Kidney capillary endothelial cell (primary cell): ENCODE measurements at regions not wholly inside any gene's neighbourhood (a gene's known extent, or its start where the extent isn't known, plus 50 kb on each side); places are given as distances from the start of the nearest gene placed in this dataset.
"Not testable (repeated sequence)": the region's sequence is repeated elsewhere in the genome, so short reads cannot be mapped to it uniquely, and the experiment has no call there.

ENCODE experiments used
- DNase-seq: peaks from one replicate; pipeline ENCODE4 v3.0.0-alpha.2; 2018; ENCODE audit warnings: low spot score

- no peak for DNase-seq
Measured at GRCh38 chr10:36050763-36051499, 408.8 kb upstream of the FZD8 start.

GRCh38 chr10:36048780-36049179 lies 406.7 kb upstream of the FZD8 start:
- no peak for DNase-seq

- no peak for DNase-seq
Measured at GRCh38 chr10:36048236-36048635, 406.1 kb upstream of the FZD8 start.

GRCh38 chr10:36042135-36042534 lies 400.0 kb upstream of the FZD8 start:
- no peak for DNase-seq

- no peak for DNase-seq
Measured at GRCh38 chr10:36038316-36038955, 396.3 kb upstream of the FZD8 start.

- no peak for DNase-seq
Measured at GRCh38 chr10:36036137-36036536, 394.0 kb upstream of the FZD8 start.

GRCh38 chr10:36033808-36034207 lies 391.7 kb upstream of the FZD8 start:
- DNase-seq, result no peak

GRCh38 chr10:36030516-36030915 lies 388.4 kb upstream of the FZD8 start:
- no peak for DNase-seq

- no peak for DNase-seq
Measured at GRCh38 chr10:36026656-36027390, 384.7 kb upstream of the FZD8 start.

GRCh38 chr10:36026081-36026480 lies 384.0 kb upstream of the FZD8 start:
- DNase-seq, result no peak

GRCh38 chr10:36023939-36024338 lies 381.8 kb upstream of the FZD8 start:
- peak; percentile 87 for DNase-seq

GRCh38 chr10:36021096-36021495 lies 379.0 kb upstream of the FZD8 start:
- no peak for DNase-seq

GRCh38 chr10:36019749-36020148 lies 377.7 kb upstream of the FZD8 start:
- DNase-seq, result no peak

- no peak for DNase-seq
Measured at GRCh38 chr10:36018996-36019395, 376.9 kb upstream of the FZD8 start.

GRCh38 chr10:36017137-36017536 lies 375.0 kb upstream of the FZD8 start:
- DNase-seq, result no peak

GRCh38 chr10:36007369-36007768 lies 365.3 kb upstream of the FZD8 start:
- DNase-seq, result no peak

- no peak for DNase-seq
Measured at GRCh38 chr10:36003688-36004087, 361.6 kb upstream of the FZD8 start.

GRCh38 chr10:36003031-36003600 lies 361.0 kb upstream of the FZD8 start:
- no peak for DNase-seq

- DNase-seq, result no peak
Measured at GRCh38 chr10:36002445-36002844, 360.3 kb upstream of the FZD8 start.

GRCh38 chr10:36000754-36001153 lies 358.7 kb upstream of the FZD8 start:
- DNase-seq, result not testable (repeated sequence)

GRCh38 chr10:35998026-35998425 lies 355.9 kb upstream of the FZD8 start:
- DNase-seq, result no peak

- no peak for DNase-seq
Measured at GRCh38 chr10:35995485-35995884, 353.4 kb upstream of the FZD8 start.
